Type B pancreatic cell (in vitro differentiated cells): ENCODE measurements at regions not wholly inside any gene's neighbourhood (a gene's known extent, or its start where the extent isn't known, plus 50 kb on each side); places are given as distances from the start of the nearest gene placed in this dataset.

Experiments
- DNase-seq: peaks from one replicate; pipeline ENCODE4 v3.0.0; 2021; ENCODE audit warnings: mixed read lengths; ENCODE audit not compliant: unreplicated experiment; ENCODE audit errors: extremely low spot score
- H3K27ac Mint-ChIP-seq: 2 replicates; pipeline ENCODE4 v1.8.0; 2021; ENCODE audit warnings: mild to moderate bottlenecking, mixed read lengths
- H3K27me3 Mint-ChIP-seq: 2 replicates; pipeline ENCODE4 v1.8.0; 2021; ENCODE audit warnings: mixed read lengths
- H3K36me3 Mint-ChIP-seq: 2 replicates; pipeline ENCODE4 v1.8.0; 2021; ENCODE audit warnings: mixed read lengths
- H3K4me1 Mint-ChIP-seq: one replicate; pipeline ENCODE4 v1.8.0; 2021; ENCODE audit warnings: mixed read lengths; ENCODE audit not compliant: unreplicated experiment
- H3K4me3 Mint-ChIP-seq: 2 replicates; pipeline ENCODE4 v1.8.0; 2021; ENCODE audit warnings: mild to moderate bottlenecking, mixed read lengths
- H3K9me3 Mint-ChIP-seq: 2 replicates; pipeline ENCODE4 v1.8.0; 2021; ENCODE audit warnings: mixed read lengths
- TF ChIP-seq, protein P1 (sequence below): fragments of 200-600 bp; sonication (generic); conservative IDR thresholded peaks from 2 replicates; pipeline ENCODE4 v1.5.0; 2021; ENCODE audit warnings: antibody characterized with exemption, mild to moderate bottlenecking

DNA sequence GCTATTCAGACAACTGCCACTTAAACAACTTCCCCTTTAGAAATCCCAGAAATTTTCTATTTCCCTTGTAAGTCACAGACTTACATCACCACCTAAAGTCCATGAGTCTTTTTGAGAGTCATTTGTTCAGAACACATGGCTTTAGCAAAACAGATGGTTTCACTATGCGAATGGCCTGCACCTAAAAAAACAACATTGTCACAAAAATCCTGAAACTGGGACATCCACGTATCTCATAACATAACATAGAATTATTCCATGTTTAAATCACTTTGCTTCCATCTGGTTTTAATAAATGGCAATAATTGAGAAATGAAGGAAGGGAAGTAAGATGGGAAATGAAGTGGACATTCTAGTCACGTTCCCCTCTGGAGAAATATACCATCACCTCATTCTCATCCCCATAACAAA is 155.3 kb upstream of the EDNRA start:
- Mint-ChIP-seq H3K9me3 (peaks cover 7% of the 10 kb centered on the region), H3K4me1 (peaks cover 15% of the 10 kb centered on the region), H3K36me3 (peaks cover 5% of the 10 kb centered on the region), H3K4me3 (no peak overlapping the region), H3K27me3 (peaks cover 8% of the 10 kb centered on the region), H3K27ac (peak overlapping the region; percentile 19)
- no peak for DNase-seq
- TF ChIP-seq, protein P1, sequence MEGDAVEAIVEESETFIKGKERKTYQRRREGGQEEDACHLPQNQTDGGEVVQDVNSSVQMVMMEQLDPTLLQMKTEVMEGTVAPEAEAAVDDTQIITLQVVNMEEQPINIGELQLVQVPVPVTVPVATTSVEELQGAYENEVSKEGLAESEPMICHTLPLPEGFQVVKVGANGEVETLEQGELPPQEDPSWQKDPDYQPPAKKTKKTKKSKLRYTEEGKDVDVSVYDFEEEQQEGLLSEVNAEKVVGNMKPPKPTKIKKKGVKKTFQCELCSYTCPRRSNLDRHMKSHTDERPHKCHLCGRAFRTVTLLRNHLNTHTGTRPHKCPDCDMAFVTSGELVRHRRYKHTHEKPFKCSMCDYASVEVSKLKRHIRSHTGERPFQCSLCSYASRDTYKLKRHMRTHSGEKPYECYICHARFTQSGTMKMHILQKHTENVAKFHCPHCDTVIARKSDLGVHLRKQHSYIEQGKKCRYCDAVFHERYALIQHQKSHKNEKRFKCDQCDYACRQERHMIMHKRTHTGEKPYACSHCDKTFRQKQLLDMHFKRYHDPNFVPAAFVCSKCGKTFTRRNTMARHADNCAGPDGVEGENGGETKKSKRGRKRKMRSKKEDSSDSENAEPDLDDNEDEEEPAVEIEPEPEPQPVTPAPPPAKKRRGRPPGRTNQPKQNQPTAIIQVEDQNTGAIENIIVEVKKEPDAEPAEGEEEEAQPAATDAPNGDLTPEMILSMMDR: no peak

DNA sequence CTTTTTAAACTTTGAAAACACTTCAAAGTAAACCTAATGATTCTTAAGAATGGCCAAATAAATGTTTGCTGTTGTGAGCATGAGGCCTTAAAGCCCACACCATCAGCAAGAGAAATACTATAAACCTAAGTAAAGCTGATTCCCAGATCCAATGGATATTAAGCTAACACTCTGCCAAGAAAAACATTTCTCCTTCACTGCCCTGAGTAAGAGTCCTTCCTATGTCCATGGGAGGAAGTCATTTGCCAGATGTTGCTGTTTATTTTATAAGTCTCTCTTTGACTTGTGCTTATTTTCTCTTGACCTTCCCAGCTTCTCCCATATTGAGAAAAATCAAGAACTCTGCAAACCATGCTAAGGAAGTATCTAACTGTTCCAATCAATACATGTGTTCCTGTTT is 154.3 kb upstream of the EDNRA start:
- Mint-ChIP-seq H3K27me3 (peaks cover 6% of the 10 kb centered on the region), H3K4me1 (peaks cover 15% of the 10 kb centered on the region), H3K27ac (no peak overlapping the region), H3K4me3 (no peak overlapping the region), H3K36me3 (peaks cover 5% of the 10 kb centered on the region), H3K9me3 (peaks cover 4% of the 10 kb centered on the region)
- TF ChIP-seq, protein P1: no peak
- DNase-seq: no peak

DNA sequence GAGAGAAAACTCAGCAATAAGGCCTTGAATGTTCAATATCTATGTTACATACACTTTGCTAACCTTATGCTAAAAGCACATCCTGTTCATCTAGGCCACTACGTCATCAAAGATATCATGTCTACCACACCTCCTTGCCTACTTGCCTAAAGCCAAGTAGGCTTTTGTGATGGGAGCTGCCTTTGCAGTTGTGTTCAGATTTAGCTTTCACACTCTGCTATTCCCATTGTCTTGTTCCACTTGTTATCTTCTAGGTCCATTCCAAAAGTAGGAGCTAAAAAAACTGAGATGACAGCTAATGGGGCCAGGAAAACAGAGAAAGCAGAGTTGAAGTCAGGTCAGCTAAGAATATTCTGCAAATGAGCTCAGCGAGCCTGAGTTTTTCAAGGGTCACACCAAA is 153.6 kb upstream of the EDNRA start:
- peaks cover 3% of the 10 kb centered on the region for H3K9me3 Mint-ChIP-seq
- H3K4me3 Mint-ChIP-seq: no peak overlapping the region
- peaks cover 6% of the 10 kb centered on the region for H3K27me3 Mint-ChIP-seq
- no peak overlapping the region for H3K27ac Mint-ChIP-seq
- peaks cover 20% of the 10 kb centered on the region for H3K4me1 Mint-ChIP-seq
- TF ChIP-seq, protein P1: no peak
- DNase-seq: no peak
- H3K36me3 Mint-ChIP-seq: peaks cover 5% of the 10 kb centered on the region

DNA sequence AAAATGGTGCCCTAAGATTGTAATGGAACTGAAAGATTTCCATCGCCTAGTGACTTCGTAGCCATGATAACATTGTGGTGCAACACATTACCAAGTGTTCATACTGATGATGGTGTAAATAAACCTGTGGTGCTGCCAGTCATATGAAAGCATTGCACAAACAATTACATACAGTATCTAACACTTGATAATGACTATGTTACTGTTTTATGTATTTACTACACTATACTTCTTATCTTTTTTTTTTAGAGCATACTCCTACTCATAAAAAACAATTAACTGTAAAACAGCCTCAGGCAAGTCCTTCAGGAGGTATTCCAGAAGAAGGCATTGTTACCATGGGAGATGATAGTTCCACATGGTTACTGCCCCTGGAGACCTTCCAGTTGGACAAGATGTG is 152.7 kb upstream of the EDNRA start:
- no peak overlapping the region for H3K27ac Mint-ChIP-seq
- peaks cover 5% of the 10 kb centered on the region for H3K36me3 Mint-ChIP-seq
- H3K4me1 Mint-ChIP-seq: peaks cover 24% of the 10 kb centered on the region
- TF ChIP-seq, protein P1: no peak
- peaks cover 6% of the 10 kb centered on the region for H3K27me3 Mint-ChIP-seq
- no peak for DNase-seq
- no peak overlapping the region for H3K4me3 Mint-ChIP-seq
- H3K9me3 Mint-ChIP-seq: no peaks in the 10 kb centered on the region

DNA sequence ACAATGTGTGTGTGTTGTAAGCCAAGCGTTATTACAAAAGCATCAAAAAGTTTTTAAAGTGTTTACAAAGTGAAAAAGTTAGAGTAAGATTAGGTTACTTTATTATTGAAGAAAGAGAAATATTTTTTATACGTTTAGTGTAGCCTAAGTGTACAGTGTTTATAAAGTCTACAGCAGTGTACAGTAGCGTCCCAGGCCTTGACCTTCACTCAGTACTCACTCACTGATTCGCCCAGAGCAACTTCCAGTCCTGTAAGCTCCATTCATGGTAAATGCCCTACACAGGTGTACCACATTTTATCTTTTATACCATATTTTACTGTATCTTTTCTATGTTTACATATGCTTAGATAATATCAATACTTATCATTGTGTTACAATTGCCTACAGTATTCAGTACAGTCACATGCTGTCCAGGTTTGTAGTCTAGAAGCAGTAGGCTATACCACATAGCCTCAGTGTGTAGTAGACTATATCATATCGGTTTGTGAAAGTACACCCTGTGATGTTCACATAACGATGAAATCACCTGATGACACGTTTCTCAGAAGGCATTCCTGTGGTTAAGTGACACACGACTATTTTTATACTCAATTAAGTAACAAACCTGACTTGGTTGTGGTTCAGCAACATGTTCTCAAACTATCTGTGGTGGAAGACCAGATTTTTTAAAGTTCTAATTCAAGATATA is 152.0 kb upstream of the EDNRA start:
- peaks cover 24% of the 10 kb centered on the region for H3K4me1 Mint-ChIP-seq
- no peak overlapping the region for H3K27ac Mint-ChIP-seq
- DNase-seq: no peak
- H3K4me3 Mint-ChIP-seq: no peak overlapping the region
- H3K36me3 Mint-ChIP-seq: peaks cover 5% of the 10 kb centered on the region
- TF ChIP-seq, protein P1: no peak
- no peaks in the 10 kb centered on the region for H3K9me3 Mint-ChIP-seq
- peaks cover 6% of the 10 kb centered on the region for H3K27me3 Mint-ChIP-seq
